PFSK-1 (cell line): ENCODE measurements at regions not wholly inside any gene's neighbourhood (a gene's known extent, or its start where the extent isn't known, plus 50 kb on each side); places are given as distances from the start of the nearest gene placed in this dataset.

Source experiments
- FOXP2 ChIP-seq: optimal IDR thresholded peaks from 2 replicates; pipeline ENCODE3; 2011; ENCODE audit warnings: borderline replicate concordance, control low read depth, inconsistent platforms; ENCODE audit not compliant: insufficient read depth; ENCODE audit errors: extremely low read length, extremely low read depth
- POLR2AphosphoS5 ChIP-seq: IDR thresholded peaks from 2 replicates; pipeline ENCODE4 v1.6.1; 2012; ENCODE audit warnings: low read depth, mild to moderate bottlenecking, control low read depth, low read length, moderate library complexity
- SIN3A ChIP-seq: IDR thresholded peaks from 2 replicates; pipeline ENCODE4 v1.6.1; 2012; ENCODE audit warnings: mild to moderate bottlenecking, low read length, moderate library complexity, borderline replicate concordance; ENCODE audit not compliant: insufficient read depth
- TAF1 ChIP-seq: IDR thresholded peaks from 2 replicates; pipeline ENCODE4 v1.6.1; 2012; ENCODE audit warnings: low read length, control low read depth, borderline replicate concordance; ENCODE audit not compliant: insufficient read depth
- TF ChIP-seq, protein P1 (sequence below), 2 experiments: IDR thresholded peaks; 2 replicates each; pipeline versions ENCODE4 v1.6.1 to v1.8.0; 2011 to 2012; ENCODE audit warnings: low read depth in 2 of 2, low read length in 2 of 2, control low read depth in 1 of 2, inconsistent platforms in 1 of 2, mild to moderate bottlenecking in 1 of 2, moderate library complexity in 1 of 2; ENCODE audit not compliant: insufficient read depth in 1 of 2

DNA sequence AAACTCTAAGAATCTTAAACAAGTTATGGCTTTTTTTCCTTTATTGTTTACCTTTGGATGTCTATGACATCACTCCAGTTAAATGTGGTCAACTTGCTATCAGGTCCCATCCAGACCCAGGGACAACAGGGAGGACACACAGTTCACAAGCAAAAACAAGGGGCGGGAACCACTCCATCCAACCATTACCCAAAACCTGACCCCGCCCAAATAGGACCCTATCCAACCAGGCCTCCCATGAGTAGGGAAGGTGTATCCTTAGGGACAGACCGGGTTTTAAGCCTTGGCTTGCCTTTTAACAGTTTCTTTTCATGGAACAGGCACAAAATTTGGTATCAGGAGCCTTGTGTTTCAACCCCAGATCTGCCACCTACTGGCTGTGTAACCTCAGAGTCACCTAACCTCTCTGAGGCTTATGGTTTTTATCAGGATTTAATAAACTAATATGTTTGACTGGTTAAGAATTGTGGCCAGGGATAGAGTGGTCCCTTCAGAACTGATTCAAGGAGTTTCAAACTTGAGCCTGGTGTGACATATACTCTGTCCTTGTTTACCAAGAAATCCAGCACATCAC lies 127.7 kb upstream of the RAD23B start:
- TF ChIP-seq, protein P1, sequence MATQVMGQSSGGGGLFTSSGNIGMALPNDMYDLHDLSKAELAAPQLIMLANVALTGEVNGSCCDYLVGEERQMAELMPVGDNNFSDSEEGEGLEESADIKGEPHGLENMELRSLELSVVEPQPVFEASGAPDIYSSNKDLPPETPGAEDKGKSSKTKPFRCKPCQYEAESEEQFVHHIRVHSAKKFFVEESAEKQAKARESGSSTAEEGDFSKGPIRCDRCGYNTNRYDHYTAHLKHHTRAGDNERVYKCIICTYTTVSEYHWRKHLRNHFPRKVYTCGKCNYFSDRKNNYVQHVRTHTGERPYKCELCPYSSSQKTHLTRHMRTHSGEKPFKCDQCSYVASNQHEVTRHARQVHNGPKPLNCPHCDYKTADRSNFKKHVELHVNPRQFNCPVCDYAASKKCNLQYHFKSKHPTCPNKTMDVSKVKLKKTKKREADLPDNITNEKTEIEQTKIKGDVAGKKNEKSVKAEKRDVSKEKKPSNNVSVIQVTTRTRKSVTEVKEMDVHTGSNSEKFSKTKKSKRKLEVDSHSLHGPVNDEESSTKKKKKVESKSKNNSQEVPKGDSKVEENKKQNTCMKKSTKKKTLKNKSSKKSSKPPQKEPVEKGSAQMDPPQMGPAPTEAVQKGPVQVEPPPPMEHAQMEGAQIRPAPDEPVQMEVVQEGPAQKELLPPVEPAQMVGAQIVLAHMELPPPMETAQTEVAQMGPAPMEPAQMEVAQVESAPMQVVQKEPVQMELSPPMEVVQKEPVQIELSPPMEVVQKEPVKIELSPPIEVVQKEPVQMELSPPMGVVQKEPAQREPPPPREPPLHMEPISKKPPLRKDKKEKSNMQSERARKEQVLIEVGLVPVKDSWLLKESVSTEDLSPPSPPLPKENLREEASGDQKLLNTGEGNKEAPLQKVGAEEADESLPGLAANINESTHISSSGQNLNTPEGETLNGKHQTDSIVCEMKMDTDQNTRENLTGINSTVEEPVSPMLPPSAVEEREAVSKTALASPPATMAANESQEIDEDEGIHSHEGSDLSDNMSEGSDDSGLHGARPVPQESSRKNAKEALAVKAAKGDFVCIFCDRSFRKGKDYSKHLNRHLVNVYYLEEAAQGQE (IDR thresholded peaks at IDR 0.05; ENCODE audit: insufficient read depth in 1 of 2, low read depth in 2 of 2, low read length in 2 of 2), result no peak
- TF ChIP-seq TAF1 (no peak), SIN3A (no peak), FOXP2 (no peak), POLR2AphosphoS5 (no peak)

DNA sequence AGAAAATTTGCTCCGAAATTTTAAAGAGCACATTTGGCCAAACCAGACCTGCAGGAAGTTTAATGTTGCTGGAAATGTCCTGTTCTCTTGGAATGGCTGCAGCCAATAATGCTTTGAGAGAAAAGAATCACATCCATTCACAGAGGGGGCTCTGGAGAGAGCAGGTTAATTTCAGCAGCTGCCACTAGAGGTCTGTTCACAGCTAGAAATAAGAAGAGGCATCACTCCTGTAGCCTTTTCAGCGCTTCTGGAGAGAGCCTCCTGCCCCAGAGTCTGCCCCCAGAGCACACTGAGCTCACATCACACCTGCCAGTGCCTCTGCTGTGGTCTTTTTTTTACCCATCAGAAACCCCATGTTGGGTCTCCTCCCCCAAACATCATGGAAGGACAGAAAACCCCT lies 124.8 kb upstream of the RAD23B start:
- TF ChIP-seq FOXP2 (no peak), POLR2AphosphoS5 (no peak)
- TF ChIP-seq, protein P1 (IDR thresholded peaks at IDR 0.05; ENCODE audit: insufficient read depth in 1 of 2, low read depth in 2 of 2, low read length in 2 of 2), result no peak

- TF ChIP-seq, protein P1 (IDR thresholded peaks at IDR 0.05; ENCODE audit: insufficient read depth in 1 of 2, low read depth in 2 of 2, low read length in 2 of 2), result no peak
- TF ChIP-seq SIN3A (no peak), TAF1 (no peak), FOXP2 (no peak), POLR2AphosphoS5 (no peak)
These were observed 121.7 kb upstream of the RAD23B start for GRCh38 chr9:107161338-107161737.

GRCh38 chr9:107163370-107163769 lies 119.7 kb upstream of the RAD23B start:
- TF ChIP-seq TAF1, result no peak
- TF ChIP-seq, protein P1 (IDR thresholded peaks at IDR 0.05; ENCODE audit: insufficient read depth in 1 of 2, low read depth in 2 of 2, low read length in 2 of 2), result no peak
- no peak for TF ChIP-seq SIN3A
- TF ChIP-seq FOXP2, result no peak
- no peak for TF ChIP-seq POLR2AphosphoS5

- TF ChIP-seq POLR2AphosphoS5, result no peak
- no peak for TF ChIP-seq FOXP2
- TF ChIP-seq TAF1, result no peak
- TF ChIP-seq, protein P1 (IDR thresholded peaks at IDR 0.05; ENCODE audit: insufficient read depth in 1 of 2, low read depth in 2 of 2, low read length in 2 of 2), result no peak
- TF ChIP-seq SIN3A, result no peak
These were observed 113.3 kb upstream of the RAD23B start for GRCh38 chr9:107169796-107170195.
